ENCODE measurements at regions not wholly inside any gene's neighbourhood (a gene's known extent, or its start where the extent isn't known, plus 50 kb on each side); places are given as distances from the start of the nearest gene placed in this dataset.

DNA sequence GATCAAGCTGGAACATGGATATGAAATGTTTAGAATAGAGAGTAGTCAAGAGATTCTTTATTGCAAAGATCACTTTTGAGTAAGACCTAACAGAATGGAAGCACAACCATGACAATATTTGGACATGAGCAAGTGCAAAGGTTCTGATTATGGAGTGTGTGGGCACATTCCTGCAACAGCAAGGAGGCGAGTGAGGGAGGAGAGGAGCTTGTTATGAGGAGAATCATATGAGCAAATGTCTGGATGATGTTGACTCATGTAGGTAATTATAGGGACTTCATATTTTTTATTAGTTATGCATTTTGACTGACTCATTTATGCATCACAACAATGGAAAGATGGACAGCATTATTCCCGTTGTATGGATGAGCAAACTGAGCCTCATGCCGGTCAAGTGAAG, 100.8 kb upstream of the SLC35B3 start:
- FAIRE-seq, result no peak
- BruUV-seq (replicated peaks), result no TSS peak
- H3K4me1 ChIP-seq (ENCODE audit: control insufficient read depth, extremely low read depth, insufficient read depth, low read length), result no peaks in the 10 kb centered on the region
- H3K79me2 ChIP-seq (ENCODE audit: control insufficient read depth, insufficient read depth, low read length), result no peaks in the 10 kb centered on the region
- H3K27ac ChIP-seq (ENCODE audit: insufficient read depth, low read depth, low read length), result no peak overlapping the region
- TF ChIP-seq POLR2A (IDR thresholded peaks at IDR 0.05; ENCODE audit: low read depth, low read length) (no peak), MYC (IDR thresholded peaks at IDR 0.05; ENCODE audit: low read depth, low read length) (no peak), JUN (IDR thresholded peaks at IDR 0.05; ENCODE audit: borderline replicate concordance, insufficient read depth, insufficient read length, low read depth) (no peak), POLR2AphosphoS5 (IDR thresholded peaks at IDR 0.05; ENCODE audit: insufficient read depth, low read depth, low read length) (no peak), EZH2 (IDR thresholded peaks at IDR 0.05; ENCODE audit: borderline replicate concordance, low read depth, low read length, severe bottlenecking) (no peak), FOS (IDR thresholded peaks at IDR 0.05; ENCODE audit: borderline replicate concordance, insufficient read depth, low read length) (no peak), GATA2 (IDR thresholded peaks at IDR 0.05; ENCODE audit: insufficient read depth, insufficient read length, low read depth, low read length) (no peak)
- TF ChIP-seq, protein P1, sequence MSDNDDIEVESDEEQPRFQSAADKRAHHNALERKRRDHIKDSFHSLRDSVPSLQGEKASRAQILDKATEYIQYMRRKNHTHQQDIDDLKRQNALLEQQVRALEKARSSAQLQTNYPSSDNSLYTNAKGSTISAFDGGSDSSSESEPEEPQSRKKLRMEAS (IDR thresholded peaks at IDR 0.05; ENCODE audit: insufficient read depth, insufficient read length), result no peak
- TF ChIP-seq, protein P2, sequence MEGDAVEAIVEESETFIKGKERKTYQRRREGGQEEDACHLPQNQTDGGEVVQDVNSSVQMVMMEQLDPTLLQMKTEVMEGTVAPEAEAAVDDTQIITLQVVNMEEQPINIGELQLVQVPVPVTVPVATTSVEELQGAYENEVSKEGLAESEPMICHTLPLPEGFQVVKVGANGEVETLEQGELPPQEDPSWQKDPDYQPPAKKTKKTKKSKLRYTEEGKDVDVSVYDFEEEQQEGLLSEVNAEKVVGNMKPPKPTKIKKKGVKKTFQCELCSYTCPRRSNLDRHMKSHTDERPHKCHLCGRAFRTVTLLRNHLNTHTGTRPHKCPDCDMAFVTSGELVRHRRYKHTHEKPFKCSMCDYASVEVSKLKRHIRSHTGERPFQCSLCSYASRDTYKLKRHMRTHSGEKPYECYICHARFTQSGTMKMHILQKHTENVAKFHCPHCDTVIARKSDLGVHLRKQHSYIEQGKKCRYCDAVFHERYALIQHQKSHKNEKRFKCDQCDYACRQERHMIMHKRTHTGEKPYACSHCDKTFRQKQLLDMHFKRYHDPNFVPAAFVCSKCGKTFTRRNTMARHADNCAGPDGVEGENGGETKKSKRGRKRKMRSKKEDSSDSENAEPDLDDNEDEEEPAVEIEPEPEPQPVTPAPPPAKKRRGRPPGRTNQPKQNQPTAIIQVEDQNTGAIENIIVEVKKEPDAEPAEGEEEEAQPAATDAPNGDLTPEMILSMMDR (IDR thresholded peaks at IDR 0.05; ENCODE audit: extremely low read depth in 1 of 2, insufficient read depth in 1 of 2, low read depth in 1 of 2, low read length in 2 of 2), result no peak
- no peak overlapping the region for H2AFZ ChIP-seq (ENCODE audit: low read depth, low read length)
- no peak overlapping the region for H3K4me2 ChIP-seq (ENCODE audit: insufficient read depth, low read length)
- no peak overlapping the region for H3K4me3 ChIP-seq (replicated peaks in 1 of 3; ENCODE audit: insufficient read depth in 1 of 3, low read depth in 1 of 3, low read length in 3 of 3)
- no peaks in the 10 kb centered on the region for H4K20me1 ChIP-seq (replicated peaks; ENCODE audit: control insufficient read depth, extremely low read depth, insufficient read depth, low read length)
- dilution Hi-C loops (cut with MboI; ENCODE audit: extremely low pct_ligation_motif_present, low sequenced_read_pairs) (no loop called here), intact Hi-C loops (cut with micrococcal nuclease) (no loop called here)
- no peaks in the 10 kb centered on the region for H3K9me1 ChIP-seq (replicated peaks; ENCODE audit: control insufficient read depth, extremely low read depth, insufficient read depth, low read length)
- no peaks in the 10 kb centered on the region for H3K36me3 ChIP-seq (ENCODE audit: control insufficient read depth in 2 of 2, extremely low read depth in 1 of 2, insufficient read depth in 2 of 2, low read length in 2 of 2)
- ChIA-PET POLR2A (no interaction called here), CTCF (no interaction called here)
- no peaks in the 10 kb centered on the region for H3K9me3 ChIP-seq (replicated peaks; ENCODE audit: control insufficient read depth, insufficient read depth, low read length)
- H3K9ac ChIP-seq (replicated peaks; ENCODE audit: extremely low read depth, insufficient read depth, low read length), result no peak overlapping the region
- DNase-seq (ENCODE audit: low read depth, low spot score), result no peak
- H3K27me3 ChIP-seq (ENCODE audit: control insufficient read depth in 2 of 2, insufficient read depth in 2 of 2, low read length in 2 of 2), result no peaks in the 10 kb centered on the region
